Right lobe of liver (tissue), 6 donors: ENCODE measurements at regions not wholly inside any gene's neighbourhood (a gene's known extent, or its start where the extent isn't known, plus 50 kb on each side); places are given as distances from the start of the nearest gene placed in this dataset.

Experiments used
- ATAC-seq, 4 donors: fragments of 200-7000 bp; cut with Tn5 transposase; one replicate each; pipeline ENCODE4 v1.9.1; 2020; ENCODE audit warnings: mild to moderate bottlenecking in 4 of 4, moderate library complexity in 4 of 4
- DNase-seq, 3 donors: peaks; one replicate each; pipeline ENCODE4 v3.0.0-alpha.2; 2020
- H3K27ac ChIP-seq, 3 donors: fragments of 200-600 bp; one replicate each; pipeline ENCODE4 v1.8.0; 2022
- H3K27me3 ChIP-seq, 2 donors: fragments of 200-600 bp; one replicate each; pipeline ENCODE4 v1.8.0; 2022
- H3K36me3 ChIP-seq, 4 donors: fragments of 200-600 bp; sonication (generic) in 1 of 4; one replicate each; pipeline versions ENCODE4 v1.5.1 to v1.8.0; 2017 to 2022; ENCODE audit warnings: control low read depth in 1 of 4
- H3K4me1 ChIP-seq, 4 donors: fragments of 200-600 bp; sonication (generic) in 1 of 4; one replicate each; pipeline versions ENCODE4 v1.5.1 to v1.8.0; 2017 to 2022; ENCODE audit warnings: control low read depth in 1 of 4
- H3K4me3 ChIP-seq, 3 donors: fragments of 200-600 bp; one replicate each; pipeline ENCODE4 v1.8.0; 2022
- H3K9me3 ChIP-seq, 4 donors: fragments of 200-600 bp; sonication (generic) in 1 of 4; one replicate each; pipeline versions ENCODE4 v1.5.1 to v1.8.0; 2017 to 2022; ENCODE audit warnings: control low read depth in 1 of 4
- CTCF ChIP-seq, 4 donors: fragments of 200-600 bp in 3 of 4; fragments of 450-650 bp in 1 of 4; IDR thresholded peaks; one replicate each; pipeline versions ENCODE4 v1.5.1 to v1.8.0; 2016 to 2022; ENCODE audit warnings: antibody characterized with exemption in 4 of 4, mild to moderate bottlenecking in 2 of 4
- POLR2A ChIP-seq: fragments of 450-650 bp; IDR thresholded peaks from one replicate; pipeline ENCODE4 v1.6.1; 2017; ENCODE audit warnings: antibody characterized with exemption, mild to moderate bottlenecking
- WGBS: methylation state at CpG from one replicate; pipeline ENCODE4 v1.1.6; 2018; ENCODE audit warnings: low coverage, low lambda C conversion rate; ENCODE audit not compliant: insufficient coverage; ENCODE audit errors: missing lambda C conversion rate; 5-methylcytosine and 5-hydroxymethylcytosine counted together
- intact Hi-C, 2 donors: fragments of 100-400 bp; cut with DNase I; formaldehyde crosslinking; loops; one replicate each; pipeline versions ENCODE4 v1.11.2 to v1.14.1; 2022
- donor health status: DM: no; HTN: yes; CAD: no.
- donor health status: DM: no; HTN: no; CAD: no.
- donor health status: DM: no; HTN: no; CAD: no.
- donor health status: DM: no; HTN: yes; CAD: no.
- donor health status: DM: no; HTN: yes; CAD: no.

GRCh38 chr12:113610698-113611097 lies 139.0 kb upstream of the LHX5 start:
- no peaks in the 10 kb centered on the region for H3K36me3 ChIP-seq
- H3K4me1 ChIP-seq = no peaks in the 10 kb centered on the region
- H3K4me3 ChIP-seq = no peak overlapping the region
- H3K27ac ChIP-seq = no peak overlapping the region
- intact Hi-C loops = no loop called here
- WGBS = 1% methylated on average over 13 of the region's 13 CpGs
- no peak for ATAC-seq
- TF ChIP-seq POLR2A (no peak), CTCF (IDR thresholded peaks at IDR 0.05) (no peak)
- no peaks in the 10 kb centered on the region for H3K9me3 ChIP-seq
- no peaks in the 10 kb centered on the region for H3K27me3 ChIP-seq
- no peak for DNase-seq

GRCh38 chr12:113609692-113610469 lies 138.2 kb upstream of the LHX5 start:
- Histone ChIP-seq H3K36me3 (no peaks in the 10 kb centered on the region), H3K4me1 (no peaks in the 10 kb centered on the region), H3K4me3 (no peak overlapping the region), H3K9me3 (no peaks in the 10 kb centered on the region), H3K27ac (no peak overlapping the region), H3K27me3 (no peaks in the 10 kb centered on the region)
- no peak for ATAC-seq
- 6% methylated on average over 15 of the region's 16 CpGs for WGBS
- no peak for DNase-seq
- intact Hi-C loops = no loop called here
- TF ChIP-seq CTCF (IDR thresholded peaks at IDR 0.05) (no peak), POLR2A (no peak)

GRCh38 chr12:113604666-113605065 lies 133.0 kb upstream of the LHX5 start:
- Histone ChIP-seq H3K4me1 (no peaks in the 10 kb centered on the region), H3K9me3 (no peaks in the 10 kb centered on the region), H3K4me3 (no peak overlapping the region), H3K27ac (no peak overlapping the region), H3K36me3 (no peaks in the 10 kb centered on the region), H3K27me3 (no peaks in the 10 kb centered on the region)
- DNase-seq (no peak), ATAC-seq (no peak)
- intact Hi-C loops = no loop called here
- no peak for TF ChIP-seq CTCF (IDR thresholded peaks at IDR 0.05)
- TF ChIP-seq POLR2A = no peak

- intact Hi-C loops = no loop called here
- no peak for ATAC-seq
- no peaks in the 10 kb centered on the region for H3K27me3 ChIP-seq
- 38% methylated on average over 3 of the region's 3 CpGs for WGBS
- no peaks in the 10 kb centered on the region for H3K36me3 ChIP-seq
- no peaks in the 10 kb centered on the region for H3K9me3 ChIP-seq
- no peak overlapping the region for H3K4me3 ChIP-seq
- no peak for DNase-seq
- TF ChIP-seq CTCF (IDR thresholded peaks at IDR 0.05) = no peak
- TF ChIP-seq POLR2A = no peak
- no peaks in the 10 kb centered on the region for H3K4me1 ChIP-seq
- no peak overlapping the region for H3K27ac ChIP-seq
Observed at GRCh38 chr12:113601656-113602263, 130.1 kb upstream of the LHX5 start.
